HCT116 (cell line): ENCODE measurements at regions not wholly inside any gene's neighbourhood (a gene's known extent, or its start where the extent isn't known, plus 50 kb on each side); places are given as distances from the start of the nearest gene placed in this dataset.

ENCODE experiments used
- ATAC-seq: fragments of 200-7000 bp; cut with Tn5 transposase; 2 replicates; pipeline ENCODE4 v1.9.1; 2020; ENCODE audit warnings: mild to moderate bottlenecking, moderate library complexity
- BruUV-seq: library from RNA; stranded (reverse); fragments of 400-500 nt; replicated peaks from 2 replicates; lab custom pipeline; 2021; lab: Mats Ljungman, UMichigan
- CTCF ChIA-PET: fragments of 300-600 bp; sonication (Branson Sonifier 250); formaldehyde crosslinking; loops from one replicate; lab custom pipeline; 2021; ENCODE audit warnings: antibody characterized with exemption; lab: Charles Lee
- POLR2A ChIA-PET: fragments of 300-600, 350-600 bp; sonication (Branson Sonifier 250); formaldehyde crosslinking; loops from one replicate; lab custom pipeline; 2021; ENCODE audit warnings: antibody characterized with exemption; lab: Charles Lee
- RAD21 ChIA-PET, 2 experiments: fragments of 300-600 bp; sonication (Branson Sonifier 250); formaldehyde crosslinking; loops; one replicate each; lab custom pipeline; 2023; ENCODE audit warnings: low total read pairs in 2 of 2; ENCODE audit not compliant: uncharacterized antibody in 2 of 2, unreplicated experiment in 2 of 2, low non-redundant PET in 1 of 2; lab: Charles Lee
- DNase-seq: peaks from one replicate; pipeline ENCODE4 v3.0.0-alpha.2; 2010; ENCODE audit warnings: low read depth, low spot score
- H2AFZ ChIP-seq: fragments of 200-600 bp; shearing (Covaris generic), sonication (generic); 2 replicates; pipeline ENCODE4 v1.6.1; 2017; ENCODE audit warnings: low read depth, mixed run types, mixed read lengths, antibody characterized with exemption, low read length; ENCODE audit not compliant: poor library complexity, severe bottlenecking
- H3K27ac ChIP-seq: 2 replicates; pipeline ENCODE4 v1.5.1; 2012; ENCODE audit warnings: low read depth, low read length
- H3K27me3 ChIP-seq: fragments of 200-600 bp; sonication (generic); 2 replicates; pipeline ENCODE4 v1.6.1; 2016; ENCODE audit warnings: mixed run types, low read length, mixed read lengths; ENCODE audit not compliant: insufficient read depth
- H3K36me3 ChIP-seq, 2 experiments: fragments of 200-500 bp in 1 of 2; fragments of 200-600 bp in 1 of 2; sonication (Bioruptor generic) in 1 of 2; sonication (generic) in 1 of 2; 2 replicates each; pipeline versions ENCODE4 v1.5.1 to v1.6.1; 2014 to 2016; ENCODE audit warnings: low read length in 2 of 2, inconsistent platforms in 1 of 2, mixed read lengths in 1 of 2, mixed run types in 1 of 2; ENCODE audit not compliant: insufficient read depth in 2 of 2, control insufficient read depth in 1 of 2
- H3K4me1 ChIP-seq, 2 experiments: fragments of 200-600 bp in 1 of 2; sonication (generic) in 1 of 2; 2 replicates each; pipeline versions ENCODE4 v1.5.1 to v1.6.1; 2012 to 2017; ENCODE audit warnings: low read length in 2 of 2, inconsistent platforms in 1 of 2, mild to moderate bottlenecking in 1 of 2, mixed read lengths in 1 of 2, mixed run types in 1 of 2, moderate library complexity in 1 of 2; ENCODE audit not compliant: insufficient read depth in 2 of 2, control insufficient read depth in 1 of 2
- H3K4me2 ChIP-seq: fragments of 200-600 bp; sonication (generic); 2 replicates; pipeline ENCODE4 v1.6.1; 2017; ENCODE audit warnings: mixed run types, low read length, mixed read lengths
- H3K4me3 ChIP-seq, 2 experiments: fragments of 200-600 bp in 1 of 2; sonication (generic) in 1 of 2; replicated peaks in 1 of 2; 2 replicates each; pipeline ENCODE4 v1.5.1; 2011 to 2016; ENCODE audit warnings: low read length in 2 of 2, control low read depth in 1 of 2, low read depth in 1 of 2, mild to moderate bottlenecking in 1 of 2, mixed read lengths in 1 of 2, mixed run types in 1 of 2
- H3K79me2 ChIP-seq: fragments of 200-600 bp; sonication (generic); 2 replicates; pipeline ENCODE4 v1.6.1; 2017; ENCODE audit warnings: mild to moderate bottlenecking, mixed run types, low read length, moderate library complexity, mixed read lengths; ENCODE audit not compliant: insufficient read depth
- H3K9ac ChIP-seq: fragments of 200-600 bp; sonication (generic); 2 replicates; pipeline ENCODE4 v1.6.1; 2016; ENCODE audit warnings: low read length, mixed read lengths
- H3K9me2 ChIP-seq: fragments of 200-600 bp; sonication (generic), shearing (Covaris generic); 2 replicates; pipeline ENCODE4 v1.6.1; 2017; ENCODE audit warnings: mixed run types, mild to moderate bottlenecking, moderate library complexity; ENCODE audit not compliant: insufficient read depth
- H3K9me3 ChIP-seq, 2 experiments: fragments of 200-500 bp in 1 of 2; fragments of 200-600 bp in 1 of 2; sonication (Bioruptor generic) in 1 of 2; sonication (generic) in 1 of 2; 2 replicates each; pipeline ENCODE4 v1.6.1; 2014 to 2017; ENCODE audit warnings: low read length in 2 of 2, mixed read lengths in 2 of 2, inconsistent platforms in 1 of 2, low read depth in 1 of 2, mild to moderate bottlenecking in 1 of 2, mixed run types in 1 of 2, moderate library complexity in 1 of 2; ENCODE audit not compliant: control insufficient read depth in 1 of 2, insufficient read depth in 1 of 2
- H4K20me1 ChIP-seq: fragments of 200-600 bp; sonication (generic), shearing (Covaris generic); 2 replicates; pipeline ENCODE4 v1.6.1; 2017; ENCODE audit warnings: mixed run types, mild to moderate bottlenecking, moderate library complexity; ENCODE audit not compliant: insufficient read depth
- CEBPB ChIP-seq: IDR thresholded peaks from 2 replicates; pipeline ENCODE4 v1.6.1; 2012; ENCODE audit warnings: low read depth
- EGR1 ChIP-seq: IDR thresholded peaks from 2 replicates; pipeline ENCODE4 v1.6.1; 2012; ENCODE audit warnings: low read depth
- EZH2phosphoT487 ChIP-seq: fragments of 200-600 bp; IDR thresholded peaks from 2 replicates; pipeline ENCODE4 v1.6.1; 2018; ENCODE audit warnings: antibody characterized with exemption, borderline replicate concordance
- FOSL1 ChIP-seq: IDR thresholded peaks from 2 replicates; pipeline ENCODE4 v1.6.1; 2012; ENCODE audit warnings: low read depth
- JUND ChIP-seq: IDR thresholded peaks from 2 replicates; pipeline ENCODE4 v1.6.1; 2012
- RAD21 ChIP-seq: IDR thresholded peaks from 2 replicates; pipeline ENCODE4 v1.6.1; 2012; ENCODE audit warnings: low read depth, mild to moderate bottlenecking
- SP1 ChIP-seq: IDR thresholded peaks from 2 replicates; pipeline ENCODE4 v1.6.1; 2012; ENCODE audit warnings: low read depth
- SRF ChIP-seq: IDR thresholded peaks from 2 replicates; pipeline ENCODE4 v1.6.1; 2012; ENCODE audit warnings: low read depth
- ZFX ChIP-seq: fragments of 450-650 bp; IDR thresholded peaks from 2 replicates; pipeline ENCODE4 v1.6.1; 2017
- ZNF274 ChIP-seq: fragments of 200-500 bp; sonication (Bioruptor generic); IDR thresholded peaks from 2 replicates; pipeline ENCODE4 v1.6.1; 2014; ENCODE audit warnings: mild to moderate bottlenecking, low read depth, low read length, inconsistent platforms
- intact Hi-C: fragments of 100-400 bp; cut with micrococcal nuclease; formaldehyde crosslinking; loops from 2 replicates; pipeline ENCODE4 v1.10.0; 2022
- TF ChIP-seq, protein P1 (sequence below): IDR thresholded peaks from 2 replicates; pipeline ENCODE4 v1.6.1; 2011; ENCODE audit warnings: mild to moderate bottlenecking, low read length, moderate library complexity; ENCODE audit not compliant: insufficient replicate concordance; ENCODE audit errors: extremely low read depth

DNA sequence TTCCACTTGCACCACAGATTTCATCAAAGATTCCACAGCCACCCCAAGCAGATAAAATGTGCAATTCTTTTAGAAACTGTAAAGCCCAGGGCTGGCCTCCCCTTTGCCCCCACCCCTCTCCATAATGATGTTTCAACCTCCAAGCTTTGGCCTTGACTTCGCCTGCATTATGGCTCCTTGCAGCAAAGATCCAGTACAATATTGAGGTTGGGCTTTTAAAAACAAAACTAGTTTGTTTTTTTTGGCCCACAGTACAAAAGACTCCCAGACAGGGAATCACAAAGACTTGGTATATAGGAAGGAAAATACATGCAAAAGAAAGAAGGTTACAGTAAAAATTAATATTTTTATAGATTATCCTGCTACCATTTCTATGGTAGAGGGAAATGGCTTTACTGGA is 356.5 kb upstream of the PTBP2 start:
- H3K27ac ChIP-seq: no peak overlapping the region
- ATAC-seq (no peak), DNase-seq (no peak)
- POLR2A ChIA-PET: no interaction called here
- no peak overlapping the region for H3K9ac ChIP-seq
- no peaks in the 10 kb centered on the region for H3K9me3 ChIP-seq
- H3K4me2 ChIP-seq: no peak overlapping the region
- CTCF ChIA-PET: no interaction called here
- H2AFZ ChIP-seq: no peak overlapping the region
- peaks cover 28 to 37% of the 10 kb centered on the region in 2 experiments for H3K4me1 ChIP-seq
- H3K27me3 ChIP-seq: peaks cover 4% of the 10 kb centered on the region; the same call in 1 of the 2 replicates
- RAD21 ChIA-PET: no interaction called here
- H3K36me3 ChIP-seq: no peaks in the 10 kb centered on the region
- no peaks in the 10 kb centered on the region for H4K20me1 ChIP-seq
- no TSS peak for BruUV-seq
- no peak overlapping the region for H3K4me3 ChIP-seq
- H3K9me2 ChIP-seq: no peaks in the 10 kb centered on the region
- H3K79me2 ChIP-seq: no peaks in the 10 kb centered on the region
- no peak for TF ChIP-seq CEBPB
- TF ChIP-seq JUND: no peak
- TF ChIP-seq, protein P1, sequence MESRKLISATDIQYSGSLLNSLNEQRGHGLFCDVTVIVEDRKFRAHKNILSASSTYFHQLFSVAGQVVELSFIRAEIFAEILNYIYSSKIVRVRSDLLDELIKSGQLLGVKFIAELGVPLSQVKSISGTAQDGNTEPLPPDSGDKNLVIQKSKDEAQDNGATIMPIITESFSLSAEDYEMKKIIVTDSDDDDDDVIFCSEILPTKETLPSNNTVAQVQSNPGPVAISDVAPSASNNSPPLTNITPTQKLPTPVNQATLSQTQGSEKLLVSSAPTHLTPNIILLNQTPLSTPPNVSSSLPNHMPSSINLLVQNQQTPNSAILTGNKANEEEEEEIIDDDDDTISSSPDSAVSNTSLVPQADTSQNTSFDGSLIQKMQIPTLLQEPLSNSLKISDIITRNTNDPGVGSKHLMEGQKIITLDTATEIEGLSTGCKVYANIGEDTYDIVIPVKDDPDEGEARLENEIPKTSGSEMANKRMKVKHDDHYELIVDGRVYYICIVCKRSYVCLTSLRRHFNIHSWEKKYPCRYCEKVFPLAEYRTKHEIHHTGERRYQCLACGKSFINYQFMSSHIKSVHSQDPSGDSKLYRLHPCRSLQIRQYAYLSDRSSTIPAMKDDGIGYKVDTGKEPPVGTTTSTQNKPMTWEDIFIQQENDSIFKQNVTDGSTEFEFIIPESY: no peak
- TF ChIP-seq EZH2phosphoT487: no peak
- no peak for TF ChIP-seq SRF
- no peak for TF ChIP-seq ZFX
- no peak for TF ChIP-seq ZNF274
- no peak for TF ChIP-seq EGR1
- no peak for TF ChIP-seq FOSL1
- no peak for TF ChIP-seq SP1
- TF ChIP-seq RAD21: no peak
- TF ChIP-seq, all 23 proteins: peak for 0
- intact Hi-C loops: no loop called here
